Inflammatory macrophage treated with lipopolysaccharide for 4 hours (primary cell): ENCODE measurements at regions not wholly inside any gene's neighbourhood (a gene's known extent, or its start where the extent isn't known, plus 50 kb on each side); places are given as distances from the start of the nearest gene placed in this dataset.

Source experiments
- DNase-seq: peaks from one replicate; pipeline ENCODE4 v3.0.0-alpha.2; 2020

DNA sequence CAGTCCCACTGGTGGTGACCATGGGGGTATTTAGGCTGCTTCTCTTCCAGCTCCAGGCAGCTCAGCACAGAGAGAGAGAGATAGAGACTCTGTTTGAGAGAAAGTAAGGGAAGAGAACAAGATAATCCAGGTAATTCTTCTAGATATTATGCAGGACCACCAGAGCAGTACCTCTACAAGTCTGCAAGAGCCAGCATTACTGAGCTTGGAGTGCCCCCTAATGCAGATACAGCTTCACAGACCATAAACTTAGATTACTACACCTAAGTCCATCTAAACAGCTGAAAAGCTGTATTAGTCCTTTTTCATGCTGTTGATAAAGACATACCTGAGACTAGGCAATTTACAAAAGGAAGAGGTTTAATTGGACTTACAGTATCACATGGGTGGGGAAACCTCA is 570.3 kb downstream of the LRRIQ3 start:
- no peak for DNase-seq

GRCh38 chr1:73626326-73626725 is 571.6 kb downstream of the LRRIQ3 start:
- DNase-seq, result no peak

DNA sequence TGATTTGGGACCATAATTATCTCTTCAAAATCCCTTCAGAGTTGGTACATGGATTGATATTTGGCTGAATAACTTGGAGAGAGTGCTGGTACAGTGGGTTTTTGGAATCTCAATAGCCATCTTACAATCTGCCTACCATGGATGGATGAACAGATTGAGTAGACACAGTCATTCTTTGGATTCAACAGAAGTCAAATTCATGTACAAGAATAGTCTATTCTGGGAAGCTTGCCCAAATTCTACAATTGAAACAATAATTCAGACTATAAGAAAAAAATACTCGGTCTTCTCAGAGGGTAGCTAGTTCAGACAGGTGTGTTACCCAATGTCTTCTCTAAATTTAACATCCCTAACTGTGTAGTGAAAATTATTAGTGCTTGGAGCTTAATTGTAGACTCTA is 574.0 kb downstream of the LRRIQ3 start:
- no peak for DNase-seq

DNA sequence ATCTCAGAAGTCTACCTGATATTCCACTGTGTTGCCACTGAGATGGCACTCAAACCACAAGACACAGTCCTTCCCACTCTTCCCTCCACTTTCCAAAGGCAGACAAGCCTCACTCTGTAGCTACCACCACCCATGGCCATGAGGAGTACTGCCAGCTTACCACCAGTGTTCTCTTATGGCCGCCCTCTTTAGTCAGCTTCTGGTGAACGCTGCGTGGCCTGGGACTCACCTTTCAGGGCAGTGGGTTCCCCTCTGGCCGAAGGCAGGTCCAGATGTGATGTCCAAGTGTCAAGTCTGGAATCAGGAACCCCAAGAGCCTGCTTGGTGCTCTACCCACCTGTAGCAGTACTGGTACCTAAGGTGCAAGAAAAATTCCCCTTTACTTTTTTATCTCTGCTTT is 580.8 kb downstream of the LRRIQ3 start:
- no peak for DNase-seq

DNA sequence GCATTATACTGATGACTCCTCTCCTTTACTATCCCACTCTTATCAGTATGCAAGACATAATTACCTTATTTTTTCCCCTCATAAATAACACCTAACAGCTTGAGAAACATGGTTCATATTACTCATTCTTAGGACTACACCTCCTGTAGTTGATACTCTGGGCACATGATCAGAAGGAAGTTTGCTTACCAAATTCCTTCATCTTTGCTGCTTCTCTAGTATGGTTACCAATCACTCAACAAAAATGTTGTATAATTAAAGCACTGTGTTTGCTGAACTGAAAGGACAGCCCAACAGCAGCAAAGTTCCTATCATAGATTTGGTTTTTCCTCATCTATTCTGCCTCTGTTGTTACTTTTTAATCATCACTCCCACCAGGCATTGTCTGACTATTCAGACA is 586.3 kb downstream of the LRRIQ3 start:
- DNase-seq, result no peak

DNA sequence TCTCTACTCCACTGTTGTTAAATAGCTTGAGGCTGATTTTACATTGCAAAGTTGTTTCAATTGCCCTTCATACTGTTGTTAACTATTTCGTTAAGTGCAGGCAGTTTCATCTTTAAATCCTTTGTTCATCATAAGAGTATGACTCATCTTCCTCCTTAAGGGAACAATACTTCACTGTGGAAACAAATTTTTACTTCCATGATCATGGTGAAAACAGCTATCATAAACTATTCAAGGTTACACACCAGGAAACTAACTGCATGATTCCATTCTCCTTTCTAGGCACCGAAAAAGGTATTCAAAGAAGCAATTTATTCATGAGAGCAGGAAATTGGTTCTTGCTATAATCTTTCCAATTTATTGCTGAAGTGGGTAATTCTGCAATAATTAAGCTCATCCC is 593.2 kb downstream of the LRRIQ3 start:
- DNase-seq, result peak; percentile 58

DNA sequence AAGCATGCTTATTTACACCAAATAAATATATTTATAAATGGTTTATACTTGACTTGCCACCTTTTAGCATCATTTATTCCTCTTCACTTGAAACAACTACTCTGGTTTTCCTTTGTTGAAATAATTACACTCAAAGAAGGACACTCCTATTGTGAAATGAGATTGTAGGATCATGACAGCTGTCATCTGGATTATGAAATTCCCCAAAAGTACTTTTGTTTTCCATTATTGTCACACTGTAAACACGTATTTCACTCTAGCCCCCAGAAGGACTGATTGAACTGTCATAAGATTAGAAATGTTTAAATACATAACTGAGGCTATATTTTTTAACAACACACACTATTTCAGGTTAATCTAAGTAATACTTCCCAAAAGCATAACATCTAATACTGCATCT is 593.8 kb downstream of the LRRIQ3 start:
- peak; percentile 79 for DNase-seq

DNA sequence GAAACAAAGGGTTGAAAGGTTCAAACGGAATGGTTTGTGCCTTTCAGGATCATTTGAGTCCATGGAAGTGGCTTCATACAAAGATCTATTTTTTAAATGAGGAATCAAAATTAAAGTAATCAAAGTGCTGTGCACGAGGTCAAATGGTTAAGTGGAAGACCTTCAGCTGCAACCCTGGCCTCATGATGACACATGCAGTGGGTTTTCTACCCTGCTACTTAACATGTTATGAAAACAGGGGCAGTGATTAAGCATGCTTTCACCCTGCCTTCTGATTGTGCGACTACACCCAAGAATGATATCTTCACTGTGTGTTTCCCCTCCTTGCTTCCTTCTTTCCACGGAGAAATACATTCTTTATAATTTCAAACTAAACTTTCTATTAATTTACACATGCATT is 604.2 kb downstream of the LRRIQ3 start:
- DNase-seq, result peak; percentile 69

- DNase-seq, result peak; percentile 69
Observed at GRCh38 chr1:73593364-73593763, 604.6 kb downstream of the LRRIQ3 start.

DNA sequence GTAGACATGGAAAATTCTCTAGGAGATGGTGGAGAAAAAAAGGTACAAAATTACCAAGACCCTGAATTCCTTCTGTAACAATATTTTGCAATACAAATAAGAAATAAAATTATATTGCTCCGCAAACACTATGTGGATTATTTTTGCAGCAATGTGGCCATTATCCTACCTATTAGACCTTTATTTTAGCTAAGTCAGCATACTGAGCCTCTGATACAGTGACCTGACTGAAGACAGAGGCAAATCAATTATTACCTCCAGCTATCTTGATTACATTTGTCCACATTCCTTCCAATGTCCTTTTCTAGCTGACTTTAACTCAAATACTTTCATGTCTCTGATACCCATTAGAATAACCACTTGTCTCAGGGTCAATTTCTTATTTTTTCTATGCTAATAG is 610.9 kb downstream of the LRRIQ3 start:
- no peak for DNase-seq

DNA sequence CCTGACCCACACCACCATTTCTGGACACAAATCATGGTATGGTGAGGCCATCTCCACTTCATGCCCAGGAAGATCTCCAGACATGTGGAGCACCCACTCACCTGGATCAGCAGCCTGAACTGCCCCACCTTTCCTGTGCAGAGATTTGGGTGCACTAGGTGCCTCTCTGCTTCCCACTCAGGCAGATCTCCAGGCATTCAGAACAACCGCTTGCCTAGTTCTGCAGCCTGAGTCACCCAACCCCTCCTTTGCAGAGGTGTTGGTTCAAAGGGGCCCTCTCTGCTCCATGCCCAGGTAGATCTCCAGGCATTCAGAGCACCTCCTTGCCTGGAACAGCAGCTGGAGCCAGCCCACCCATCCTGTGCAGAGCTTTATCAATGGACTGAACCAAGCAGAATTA is 620.8 kb downstream of the LRRIQ3 start:
- no peak for DNase-seq

GRCh38 chr1:73576083-73576482 is 621.9 kb downstream of the LRRIQ3 start:
- DNase-seq, result no peak

DNA sequence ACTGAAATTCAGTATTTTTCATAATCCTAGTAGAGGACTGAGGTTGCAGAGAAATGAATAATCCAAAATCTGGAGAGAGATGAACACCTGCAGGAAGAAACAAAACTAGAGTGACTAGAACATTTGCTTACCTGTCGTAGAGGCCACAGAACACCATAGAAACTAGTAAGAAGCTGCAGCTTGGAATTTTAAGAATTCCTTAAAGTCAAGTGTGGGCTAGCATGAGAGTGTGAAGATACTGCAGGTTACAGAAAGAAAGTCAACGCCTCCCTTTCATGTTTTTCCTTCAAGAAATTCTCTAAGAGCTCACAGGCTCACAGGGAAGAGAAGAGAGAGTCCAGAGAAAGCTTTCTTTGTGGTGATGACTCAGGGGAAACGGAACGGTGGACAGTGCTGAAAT is 633.7 kb downstream of the LRRIQ3 start:
- DNase-seq, result no peak

- DNase-seq, result no peak
Observed at GRCh38 chr1:73556270-73556669, 641.7 kb downstream of the LRRIQ3 start.

DNA sequence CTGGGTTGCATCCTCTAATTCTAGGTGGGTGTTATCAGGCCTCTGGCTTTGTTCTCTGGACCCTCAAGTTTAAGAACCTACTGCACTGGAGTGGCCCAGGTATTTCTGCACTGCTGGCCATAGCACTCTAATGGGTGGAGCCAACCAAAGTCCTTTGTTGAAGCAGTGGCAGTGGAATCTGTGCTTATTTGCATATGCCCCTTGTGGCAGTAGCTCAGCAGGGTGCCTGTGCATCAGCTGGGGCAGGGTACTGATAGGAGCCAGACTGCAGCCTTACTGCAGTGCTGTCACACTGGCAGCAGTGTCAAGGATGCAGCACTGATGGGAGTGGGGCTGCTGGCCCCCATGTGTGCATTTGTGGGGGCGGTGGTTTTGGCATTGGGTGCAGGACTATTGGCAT is 660.6 kb downstream of the LRRIQ3 start:
- DNase-seq, result no peak

GRCh38 chr1:73517603-73518191 is 680.3 kb downstream of the LRRIQ3 start:
- no peak for DNase-seq

DNA sequence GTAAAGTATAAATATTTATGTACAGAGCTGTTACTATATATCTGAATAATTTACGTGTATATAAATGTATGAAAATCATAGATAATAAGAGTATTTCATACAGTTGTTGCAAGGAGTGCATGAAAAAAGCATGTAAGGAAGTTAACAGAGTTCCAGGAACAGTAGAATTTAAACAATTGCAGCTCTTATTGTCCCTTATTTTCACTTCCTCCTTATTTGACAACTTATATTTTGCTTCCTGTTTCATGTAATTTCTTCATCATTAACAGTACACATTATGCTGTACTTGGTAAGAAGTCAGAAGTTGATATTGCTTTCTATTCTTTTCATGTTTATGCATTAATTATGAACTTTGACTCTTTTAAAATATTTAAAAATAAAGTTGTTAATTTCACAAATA is 681.5 kb downstream of the LRRIQ3 start:
- DNase-seq, result peak; percentile 79

DNA sequence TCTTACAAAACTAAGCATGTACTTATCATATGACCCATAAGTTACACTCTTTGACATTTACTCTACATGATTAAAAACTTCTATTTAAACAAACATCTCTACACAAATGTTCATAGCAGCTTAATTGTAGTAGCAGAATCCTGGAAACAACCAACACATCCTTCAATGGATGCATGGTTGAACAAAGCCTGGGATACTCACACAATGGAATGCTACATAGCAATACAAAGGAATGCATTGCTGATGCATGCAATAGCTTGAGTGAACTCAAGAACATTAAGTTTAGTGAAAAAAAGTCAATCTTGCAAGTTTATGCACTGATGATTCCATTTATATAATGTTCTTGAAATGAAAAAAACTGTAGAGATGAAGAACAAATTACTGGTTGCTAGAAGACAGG is 686.9 kb downstream of the LRRIQ3 start:
- no peak for DNase-seq

- no peak for DNase-seq
Observed at GRCh38 chr1:73500154-73500553, 697.8 kb downstream of the LRRIQ3 start.

DNA sequence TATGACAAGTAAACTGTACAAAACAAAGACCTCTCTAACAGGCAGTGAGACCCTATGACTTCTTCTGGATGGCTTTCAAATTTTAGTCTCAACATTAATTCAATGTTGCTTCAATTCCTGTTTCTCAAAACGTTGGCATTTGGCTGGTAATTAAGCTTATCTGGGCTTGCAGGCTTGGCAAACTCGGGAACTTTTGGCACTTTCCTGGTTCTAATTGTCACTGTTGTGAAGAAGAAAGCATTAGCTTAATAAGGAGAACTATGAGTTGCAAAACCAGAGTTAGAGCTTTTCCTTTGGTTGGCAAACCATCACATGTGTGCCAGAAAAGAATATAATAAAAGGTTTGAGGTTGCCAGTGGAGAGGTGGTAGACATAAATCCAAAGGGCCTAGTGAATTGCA is 698.3 kb downstream of the LRRIQ3 start:
- DNase-seq, result no peak

DNA sequence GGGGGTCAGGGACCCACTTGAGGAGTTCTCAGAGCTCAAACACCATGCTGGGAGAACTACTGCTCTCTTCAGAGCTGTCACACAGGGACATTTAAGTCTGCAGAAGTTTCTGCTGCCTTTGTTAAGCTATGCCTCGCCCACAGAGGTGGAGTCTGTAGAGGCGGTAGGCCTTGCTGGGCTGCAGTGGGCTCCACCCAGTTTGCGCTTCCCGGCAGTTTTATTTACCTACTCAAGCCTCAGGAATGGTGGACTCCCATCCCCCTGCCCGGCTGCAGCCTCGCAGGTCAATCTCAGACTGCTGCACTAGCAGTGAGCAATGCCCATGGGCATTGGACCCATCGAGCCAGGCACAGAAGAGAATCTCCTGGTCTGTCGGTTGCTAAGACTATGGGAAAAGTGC is 706.4 kb downstream of the LRRIQ3 start:
- no peak for DNase-seq

DNA sequence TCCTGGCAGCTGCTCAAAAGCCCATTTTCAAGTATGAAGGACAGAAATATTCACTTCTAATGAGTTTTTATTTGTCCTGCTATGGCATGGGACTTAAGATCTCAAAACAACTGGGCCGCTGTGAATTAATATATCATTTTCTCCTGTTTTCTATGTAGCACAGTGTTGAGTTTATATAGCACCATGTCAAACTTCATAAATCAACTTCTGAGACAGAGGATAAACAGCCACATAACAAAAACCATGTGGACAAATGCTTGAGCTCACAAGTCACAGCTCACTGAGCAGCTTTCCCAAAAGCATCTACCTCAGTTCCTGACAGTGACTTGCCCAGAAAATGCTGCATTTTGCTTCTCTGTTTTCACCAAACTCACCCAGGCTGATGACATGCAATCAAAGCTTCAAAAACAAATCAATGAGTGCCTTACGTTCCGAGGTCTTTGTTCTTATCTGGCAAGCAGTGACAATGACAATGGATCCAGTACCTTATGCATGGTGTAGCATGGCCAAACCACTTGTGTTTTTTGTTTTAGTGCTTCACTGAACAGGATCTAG is 722.6 kb downstream of the LRRIQ3 start:
- DNase-seq, result no peak

GRCh38 chr1:73472810-73473209 is 725.2 kb downstream of the LRRIQ3 start:
- DNase-seq, result no peak

DNA sequence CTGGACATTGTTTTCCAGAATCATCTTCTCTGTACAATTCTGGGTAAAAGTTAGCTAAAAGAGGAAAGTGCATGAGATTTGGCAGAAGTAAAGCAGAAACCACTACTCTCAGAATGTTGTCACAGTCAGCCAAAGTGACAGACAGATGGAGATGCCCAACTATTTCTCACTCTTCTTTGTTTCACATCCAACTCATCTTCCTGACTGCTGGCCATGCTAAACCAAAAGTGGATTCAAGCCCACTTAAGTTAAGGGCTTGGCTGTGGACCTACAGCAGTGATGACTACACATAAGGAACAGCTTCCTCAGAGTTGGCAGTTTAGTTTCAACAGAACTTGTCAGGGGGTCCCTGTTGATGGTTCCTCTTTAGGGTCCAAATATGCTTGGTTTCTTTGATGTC is 730.2 kb downstream of the LRRIQ3 start:
- no peak for DNase-seq

GRCh38 chr1:73463873-73464272 is 734.1 kb downstream of the LRRIQ3 start:
- DNase-seq, result no peak

DNA sequence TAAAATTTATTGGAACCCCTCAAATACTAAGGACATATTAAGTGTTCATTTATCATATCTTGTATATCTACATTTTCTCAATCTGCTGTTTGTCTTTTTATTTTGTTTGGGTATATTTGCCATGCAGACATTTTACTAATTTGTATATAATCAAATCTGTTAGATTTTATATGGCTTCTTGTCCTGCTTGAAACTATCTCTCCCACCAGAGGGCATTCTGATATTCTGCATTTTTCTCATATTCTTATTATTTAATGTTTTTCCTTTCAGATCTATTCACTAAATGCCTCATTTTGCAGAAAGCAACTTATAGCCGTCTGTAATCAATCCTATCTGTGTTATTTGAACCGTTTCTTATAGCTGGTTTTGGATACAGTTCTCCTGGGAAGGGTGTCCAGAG is 745.5 kb downstream of the LRRIQ3 start:
- DNase-seq, result no peak
